HCT116 (cell line): ENCODE measurements at regions not wholly inside any gene's neighbourhood (a gene's known extent, or its start where the extent isn't known, plus 50 kb on each side); places are given as distances from the start of the nearest gene placed in this dataset.

ENCODE experiments used
- ATAC-seq: fragments of 200-7000 bp; cut with Tn5 transposase; 2 replicates; pipeline ENCODE4 v1.9.1; 2020; ENCODE audit warnings: mild to moderate bottlenecking, moderate library complexity
- BruUV-seq: library from RNA; stranded (reverse); fragments of 400-500 nt; replicated peaks from 2 replicates; lab custom pipeline; 2021; lab: Mats Ljungman, UMichigan
- CTCF ChIA-PET: fragments of 300-600 bp; sonication (Branson Sonifier 250); formaldehyde crosslinking; loops from one replicate; lab custom pipeline; 2021; ENCODE audit warnings: antibody characterized with exemption; lab: Charles Lee
- POLR2A ChIA-PET: fragments of 300-600, 350-600 bp; sonication (Branson Sonifier 250); formaldehyde crosslinking; loops from one replicate; lab custom pipeline; 2021; ENCODE audit warnings: antibody characterized with exemption; lab: Charles Lee
- RAD21 ChIA-PET, 2 experiments: fragments of 300-600 bp; sonication (Branson Sonifier 250); formaldehyde crosslinking; loops; one replicate each; lab custom pipeline; 2023; ENCODE audit warnings: low total read pairs in 2 of 2; ENCODE audit not compliant: uncharacterized antibody in 2 of 2, unreplicated experiment in 2 of 2, low non-redundant PET in 1 of 2; lab: Charles Lee
- DNase-seq: peaks from one replicate; pipeline ENCODE4 v3.0.0-alpha.2; 2010; ENCODE audit warnings: low read depth, low spot score
- H2AFZ ChIP-seq: fragments of 200-600 bp; shearing (Covaris generic), sonication (generic); 2 replicates; pipeline ENCODE4 v1.6.1; 2017; ENCODE audit warnings: low read depth, mixed run types, mixed read lengths, antibody characterized with exemption, low read length; ENCODE audit not compliant: poor library complexity, severe bottlenecking
- H3K27ac ChIP-seq: 2 replicates; pipeline ENCODE4 v1.5.1; 2012; ENCODE audit warnings: low read depth, low read length
- H3K27me3 ChIP-seq: fragments of 200-600 bp; sonication (generic); 2 replicates; pipeline ENCODE4 v1.6.1; 2016; ENCODE audit warnings: mixed run types, low read length, mixed read lengths; ENCODE audit not compliant: insufficient read depth
- H3K36me3 ChIP-seq, 2 experiments: fragments of 200-500 bp in 1 of 2; fragments of 200-600 bp in 1 of 2; sonication (Bioruptor generic) in 1 of 2; sonication (generic) in 1 of 2; 2 replicates each; pipeline versions ENCODE4 v1.5.1 to v1.6.1; 2014 to 2016; ENCODE audit warnings: low read length in 2 of 2, inconsistent platforms in 1 of 2, mixed read lengths in 1 of 2, mixed run types in 1 of 2; ENCODE audit not compliant: insufficient read depth in 2 of 2, control insufficient read depth in 1 of 2
- H3K4me1 ChIP-seq, 2 experiments: fragments of 200-600 bp in 1 of 2; sonication (generic) in 1 of 2; 2 replicates each; pipeline versions ENCODE4 v1.5.1 to v1.6.1; 2012 to 2017; ENCODE audit warnings: low read length in 2 of 2, inconsistent platforms in 1 of 2, mild to moderate bottlenecking in 1 of 2, mixed read lengths in 1 of 2, mixed run types in 1 of 2, moderate library complexity in 1 of 2; ENCODE audit not compliant: insufficient read depth in 2 of 2, control insufficient read depth in 1 of 2
- H3K4me2 ChIP-seq: fragments of 200-600 bp; sonication (generic); 2 replicates; pipeline ENCODE4 v1.6.1; 2017; ENCODE audit warnings: mixed run types, low read length, mixed read lengths
- H3K4me3 ChIP-seq, 2 experiments: fragments of 200-600 bp in 1 of 2; sonication (generic) in 1 of 2; replicated peaks in 1 of 2; 2 replicates each; pipeline ENCODE4 v1.5.1; 2011 to 2016; ENCODE audit warnings: low read length in 2 of 2, control low read depth in 1 of 2, low read depth in 1 of 2, mild to moderate bottlenecking in 1 of 2, mixed read lengths in 1 of 2, mixed run types in 1 of 2
- H3K79me2 ChIP-seq: fragments of 200-600 bp; sonication (generic); 2 replicates; pipeline ENCODE4 v1.6.1; 2017; ENCODE audit warnings: mild to moderate bottlenecking, mixed run types, low read length, moderate library complexity, mixed read lengths; ENCODE audit not compliant: insufficient read depth
- H3K9ac ChIP-seq: fragments of 200-600 bp; sonication (generic); 2 replicates; pipeline ENCODE4 v1.6.1; 2016; ENCODE audit warnings: low read length, mixed read lengths
- H3K9me2 ChIP-seq: fragments of 200-600 bp; sonication (generic), shearing (Covaris generic); 2 replicates; pipeline ENCODE4 v1.6.1; 2017; ENCODE audit warnings: mixed run types, mild to moderate bottlenecking, moderate library complexity; ENCODE audit not compliant: insufficient read depth
- H3K9me3 ChIP-seq, 2 experiments: fragments of 200-500 bp in 1 of 2; fragments of 200-600 bp in 1 of 2; sonication (Bioruptor generic) in 1 of 2; sonication (generic) in 1 of 2; 2 replicates each; pipeline ENCODE4 v1.6.1; 2014 to 2017; ENCODE audit warnings: low read length in 2 of 2, mixed read lengths in 2 of 2, inconsistent platforms in 1 of 2, low read depth in 1 of 2, mild to moderate bottlenecking in 1 of 2, mixed run types in 1 of 2, moderate library complexity in 1 of 2; ENCODE audit not compliant: control insufficient read depth in 1 of 2, insufficient read depth in 1 of 2
- H4K20me1 ChIP-seq: fragments of 200-600 bp; sonication (generic), shearing (Covaris generic); 2 replicates; pipeline ENCODE4 v1.6.1; 2017; ENCODE audit warnings: mixed run types, mild to moderate bottlenecking, moderate library complexity; ENCODE audit not compliant: insufficient read depth
- CBX3 ChIP-seq: IDR thresholded peaks from 2 replicates; pipeline ENCODE4 v1.6.1; 2012; ENCODE audit warnings: low read depth
- CEBPB ChIP-seq: IDR thresholded peaks from 2 replicates; pipeline ENCODE4 v1.6.1; 2012; ENCODE audit warnings: low read depth
- EGR1 ChIP-seq: IDR thresholded peaks from 2 replicates; pipeline ENCODE4 v1.6.1; 2012; ENCODE audit warnings: low read depth
- ELF1 ChIP-seq: IDR thresholded peaks from 2 replicates; pipeline ENCODE4 v1.6.1; 2012; ENCODE audit warnings: low read depth, borderline replicate concordance
- EZH2 ChIP-seq: fragments of 200-600 bp; sonication (generic); IDR thresholded peaks from 2 replicates; pipeline ENCODE4 v1.6.1; 2017; ENCODE audit warnings: antibody characterized with exemption, mixed run types
- EZH2phosphoT487 ChIP-seq: fragments of 200-600 bp; IDR thresholded peaks from 2 replicates; pipeline ENCODE4 v1.6.1; 2018; ENCODE audit warnings: antibody characterized with exemption, borderline replicate concordance
- FOSL1 ChIP-seq: IDR thresholded peaks from 2 replicates; pipeline ENCODE4 v1.6.1; 2012; ENCODE audit warnings: low read depth
- POLR2A ChIP-seq: IDR thresholded peaks from 2 replicates; pipeline ENCODE4 v1.7.0; 2011; ENCODE audit warnings: borderline replicate concordance; ENCODE audit not compliant: insufficient read depth, insufficient read length; ENCODE audit errors: extremely low read depth
- RAD21 ChIP-seq: IDR thresholded peaks from 2 replicates; pipeline ENCODE4 v1.6.1; 2012; ENCODE audit warnings: low read depth, mild to moderate bottlenecking
- REST ChIP-seq: IDR thresholded peaks from 2 replicates; pipeline ENCODE4 v1.6.1; 2012; ENCODE audit warnings: low read depth
- SP1 ChIP-seq: IDR thresholded peaks from 2 replicates; pipeline ENCODE4 v1.6.1; 2012; ENCODE audit warnings: low read depth
- SRF ChIP-seq: IDR thresholded peaks from 2 replicates; pipeline ENCODE4 v1.6.1; 2012; ENCODE audit warnings: low read depth
- YY1 ChIP-seq: IDR thresholded peaks from 2 replicates; pipeline ENCODE4 v1.6.1; 2011; ENCODE audit warnings: low read length, low read depth, moderate library complexity, mild to moderate bottlenecking; ENCODE audit not compliant: insufficient replicate concordance; ENCODE audit errors: extremely low read depth
- ZFX ChIP-seq: fragments of 450-650 bp; IDR thresholded peaks from 2 replicates; pipeline ENCODE4 v1.6.1; 2017
- ZNF274 ChIP-seq: fragments of 200-500 bp; sonication (Bioruptor generic); IDR thresholded peaks from 2 replicates; pipeline ENCODE4 v1.6.1; 2014; ENCODE audit warnings: mild to moderate bottlenecking, low read depth, low read length, inconsistent platforms
- intact Hi-C: fragments of 100-400 bp; cut with micrococcal nuclease; formaldehyde crosslinking; loops from 2 replicates; pipeline ENCODE4 v1.10.0; 2022
- TF ChIP-seq, protein P1 (sequence below): IDR thresholded peaks from 2 replicates; pipeline ENCODE4 v1.6.1; 2012

DNA sequence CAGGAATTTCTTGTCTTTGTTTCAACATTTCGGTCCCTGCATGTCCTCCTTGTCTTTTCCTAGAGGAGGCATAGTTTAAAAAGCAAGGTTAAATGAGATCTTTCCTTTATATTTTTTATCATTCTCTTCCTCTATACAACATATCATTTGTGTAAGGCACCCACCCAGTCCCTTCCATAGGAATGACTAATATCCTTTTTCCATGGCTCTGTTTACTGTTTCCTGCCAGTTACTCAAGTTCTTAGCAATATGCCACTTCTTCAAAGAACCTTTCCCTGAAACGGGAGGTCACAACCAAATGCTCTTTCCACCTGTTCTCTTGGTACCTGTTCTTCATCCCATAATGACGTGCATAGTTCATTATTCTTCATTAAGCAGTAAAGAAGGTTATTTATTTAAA lies 1237.1 kb upstream of the GOT2 start:
- ATAC-seq, result no peak
- CTCF ChIA-PET, result no interaction called here
- no peak overlapping the region for H3K27ac ChIP-seq

More for the DNA sequence above, 1237.1 kb upstream of the GOT2 start:
- ChIA-PET POLR2A (no interaction called here), RAD21 (no interaction called here)
- H3K4me3 ChIP-seq, result no peak overlapping the region
- no peaks in the 10 kb centered on the region for H4K20me1 ChIP-seq
- H3K9ac ChIP-seq, result no peak overlapping the region
- no peaks in the 10 kb centered on the region for H3K4me1 ChIP-seq
- H3K4me2 ChIP-seq, result no peak overlapping the region
- intact Hi-C loops, result no loop called here
- no peaks in the 10 kb centered on the region for H3K27me3 ChIP-seq
- peaks cover 6 to 17% of the 10 kb centered on the region in 2 experiments; a peak in 2 of 4 replicates for H3K9me3 ChIP-seq
- H3K36me3 ChIP-seq, result no peaks in the 10 kb centered on the region
- H3K79me2 ChIP-seq, result no peaks in the 10 kb centered on the region
- no peak for DNase-seq
- no peaks in the 10 kb centered on the region for H3K9me2 ChIP-seq
- no peak for TF ChIP-seq ZNF274
- no peak for TF ChIP-seq ELF1
- no peak for TF ChIP-seq FOSL1
- no peak for TF ChIP-seq EZH2
- TF ChIP-seq SRF, result no peak
- no peak for TF ChIP-seq SP1
- TF ChIP-seq EZH2phosphoT487, result no peak
- TF ChIP-seq, protein P1, sequence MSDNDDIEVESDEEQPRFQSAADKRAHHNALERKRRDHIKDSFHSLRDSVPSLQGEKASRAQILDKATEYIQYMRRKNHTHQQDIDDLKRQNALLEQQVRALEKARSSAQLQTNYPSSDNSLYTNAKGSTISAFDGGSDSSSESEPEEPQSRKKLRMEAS, result no peak
- no peak for TF ChIP-seq POLR2A
- TF ChIP-seq EGR1, result no peak
- no peak for TF ChIP-seq RAD21
- TF ChIP-seq CBX3, result no peak
- TF ChIP-seq YY1, result no peak
- TF ChIP-seq ZFX, result no peak
- no peak for TF ChIP-seq CEBPB
- no peak for TF ChIP-seq REST
- H2AFZ ChIP-seq, result no peak overlapping the region
- no TSS peak for BruUV-seq
